NT2/D1 (cell line): ENCODE measurements at regions not wholly inside any gene's neighbourhood (a gene's known extent, or its start where the extent isn't known, plus 50 kb on each side); places are given as distances from the start of the nearest gene placed in this dataset.

Experiments
- YY1 ChIP-seq: IDR thresholded peaks from 2 replicates; pipeline ENCODE4 v1.6.1; 2011; ENCODE audit not compliant: insufficient read length, insufficient read depth
- ZNF274 ChIP-seq: IDR thresholded peaks from 2 replicates; pipeline ENCODE4 v1.6.1; 2011; ENCODE audit warnings: mild to moderate bottlenecking, low read depth, low read length

GRCh38 chr10:128466831-128467371 lies 340.7 kb upstream of the MKI67 start:
- TF ChIP-seq ZNF274, result no peak
- TF ChIP-seq YY1, result no peak
